Activated T-cell treated with anti-CD3 and anti-CD28 coated beads, Interleukin-2, amount 50 U/mL, for 24 hours (primary cell): ENCODE measurements at regions not wholly inside any gene's neighbourhood (a gene's known extent, or its start where the extent isn't known, plus 50 kb on each side); places are given as distances from the start of the nearest gene placed in this dataset.

Source experiments
- DNase-seq: peaks from one replicate; pipeline ENCODE4 v3.0.0-alpha.2; 2020
- H3K27ac Mint-ChIP-seq: 2 replicates; pipeline ENCODE4 v1.8.0; 2020; ENCODE audit warnings: mild to moderate bottlenecking, mixed read lengths
- H3K27me3 Mint-ChIP-seq: 2 replicates; pipeline ENCODE4 v1.8.0; 2020; ENCODE audit warnings: mixed read lengths
- H3K36me3 Mint-ChIP-seq: 2 replicates; pipeline ENCODE4 v1.8.0; 2020; ENCODE audit warnings: low read depth, mixed read lengths
- H3K4me1 Mint-ChIP-seq: 2 replicates; pipeline ENCODE4 v1.8.0; 2020; ENCODE audit warnings: low read depth, mixed read lengths
- H3K4me3 Mint-ChIP-seq: 2 replicates; pipeline ENCODE4 v1.8.0; 2020; ENCODE audit warnings: mild to moderate bottlenecking, moderate library complexity, mixed read lengths
- H3K9me3 Mint-ChIP-seq: 2 replicates; pipeline ENCODE4 v1.8.0; 2020; ENCODE audit warnings: mixed read lengths

DNA sequence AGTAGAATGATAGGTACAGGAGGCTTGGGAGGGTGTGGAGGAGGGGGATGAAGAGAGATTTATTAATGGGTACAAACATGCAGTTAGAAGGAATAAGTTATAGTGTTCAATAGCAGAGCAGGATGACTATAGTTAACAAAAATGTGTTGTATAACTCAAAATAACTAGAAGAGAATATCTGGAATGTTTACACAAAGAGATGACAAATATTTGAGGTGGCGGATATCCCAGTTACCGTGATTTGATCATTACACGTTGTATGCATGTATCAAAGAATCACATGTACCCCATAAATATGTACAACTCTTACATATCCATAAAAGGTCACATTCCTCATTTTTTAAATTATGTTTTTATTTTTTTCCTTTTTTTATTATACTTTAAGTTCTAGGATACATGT lies 456.6 kb downstream of the MAGEB5 start:
- Mint-ChIP-seq H3K36me3 (no peaks in the 10 kb centered on the region), H3K27me3 (peaks cover 4% of the 10 kb centered on the region), H3K4me3 (no peak overlapping the region), H3K9me3 (no peaks in the 10 kb centered on the region), H3K27ac (no peak overlapping the region), H3K4me1 (no peaks in the 10 kb centered on the region)
- no peak for DNase-seq

DNA sequence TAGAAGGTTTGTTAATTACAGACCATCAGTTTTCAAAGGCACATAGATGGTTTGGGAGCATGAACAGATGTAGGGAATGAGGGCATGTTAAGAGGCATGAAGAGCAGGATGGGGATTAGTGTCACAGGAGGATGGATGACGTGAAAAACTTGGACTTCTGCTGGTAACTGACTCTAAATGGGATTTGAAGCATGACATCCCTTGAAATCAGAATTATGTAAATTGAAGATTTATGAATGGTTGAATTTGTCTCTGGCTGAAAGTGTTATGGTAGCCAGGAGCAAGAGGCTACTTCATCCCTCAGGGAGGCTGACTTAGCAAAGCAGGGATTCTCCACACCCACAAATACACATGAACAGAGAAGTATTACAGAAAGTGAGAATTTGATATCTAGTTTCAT lies 454.6 kb downstream of the MAGEB5 start:
- Mint-ChIP-seq H3K27me3 (peaks cover 4% of the 10 kb centered on the region), H3K4me1 (no peaks in the 10 kb centered on the region), H3K4me3 (no peak overlapping the region), H3K36me3 (no peaks in the 10 kb centered on the region), H3K27ac (no peak overlapping the region), H3K9me3 (no peaks in the 10 kb centered on the region)
- DNase-seq, result no peak

GRCh38 chrX:26664919-26665318 lies 448.9 kb downstream of the MAGEB5 start:
- H3K4me1 Mint-ChIP-seq, result no peaks in the 10 kb centered on the region
- no peaks in the 10 kb centered on the region for H3K36me3 Mint-ChIP-seq
- H3K27me3 Mint-ChIP-seq, result no peaks in the 10 kb centered on the region
- H3K27ac Mint-ChIP-seq, result no peak overlapping the region
- DNase-seq, result no peak
- no peaks in the 10 kb centered on the region for H3K9me3 Mint-ChIP-seq
- H3K4me3 Mint-ChIP-seq, result no peak overlapping the region

- no peak for DNase-seq
- H3K9me3 Mint-ChIP-seq, result peaks cover 8% of the 10 kb centered on the region
- H3K4me1 Mint-ChIP-seq, result no peaks in the 10 kb centered on the region
- no peaks in the 10 kb centered on the region for H3K36me3 Mint-ChIP-seq
- H3K27ac Mint-ChIP-seq, result no peak overlapping the region
- no peak overlapping the region for H3K4me3 Mint-ChIP-seq
- H3K27me3 Mint-ChIP-seq, result peaks cover 4% of the 10 kb centered on the region
Observed at GRCh38 chrX:26653050-26653449, 437.1 kb downstream of the MAGEB5 start.

DNA sequence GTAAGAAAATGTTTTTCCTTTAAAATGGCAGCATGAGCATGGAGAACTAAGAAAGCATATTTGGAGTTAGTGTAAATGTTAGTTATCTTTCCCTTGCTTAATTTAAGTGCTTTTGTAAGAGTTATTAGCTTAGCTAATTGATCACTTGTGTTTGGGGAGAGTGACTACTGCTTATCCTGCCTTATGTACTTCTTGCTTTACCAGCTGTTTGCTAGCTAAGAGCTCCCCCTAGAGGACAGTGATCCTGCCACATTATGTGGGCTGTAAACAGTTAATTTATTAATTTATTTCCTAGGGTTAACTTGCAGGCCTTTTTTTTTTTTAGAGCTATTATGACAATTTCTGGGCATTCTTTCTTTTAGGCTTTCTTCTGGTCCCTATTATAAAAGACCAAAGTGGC lies 435.8 kb downstream of the MAGEB5 start:
- no peaks in the 10 kb centered on the region for H3K36me3 Mint-ChIP-seq

GRCh38 chrX:26649534-26649933 lies 433.6 kb downstream of the MAGEB5 start:
- H3K36me3 Mint-ChIP-seq, result no peaks in the 10 kb centered on the region
- H3K27me3 Mint-ChIP-seq, result no peaks in the 10 kb centered on the region
- no peak for DNase-seq
- no peak overlapping the region for H3K27ac Mint-ChIP-seq
- no peaks in the 10 kb centered on the region for H3K4me1 Mint-ChIP-seq
- no peak overlapping the region for H3K4me3 Mint-ChIP-seq
- peaks cover 8% of the 10 kb centered on the region for H3K9me3 Mint-ChIP-seq

More for the DNA sequence above, 435.8 kb downstream of the MAGEB5 start:
- Mint-ChIP-seq H3K4me3 (no peak overlapping the region), H3K4me1 (no peaks in the 10 kb centered on the region), H3K9me3 (peaks cover 8% of the 10 kb centered on the region), H3K27ac (no peak overlapping the region), H3K27me3 (no peaks in the 10 kb centered on the region)
- no peak for DNase-seq

- Mint-ChIP-seq H3K9me3 (peaks cover 2% of the 10 kb centered on the region), H3K27ac (no peak overlapping the region), H3K36me3 (no peaks in the 10 kb centered on the region), H3K4me3 (no peak overlapping the region), H3K27me3 (peaks cover 13% of the 10 kb centered on the region), H3K4me1 (no peaks in the 10 kb centered on the region)
- no peak for DNase-seq
Observed at GRCh38 chrX:26631385-26631784, 415.4 kb downstream of the MAGEB5 start.

DNA sequence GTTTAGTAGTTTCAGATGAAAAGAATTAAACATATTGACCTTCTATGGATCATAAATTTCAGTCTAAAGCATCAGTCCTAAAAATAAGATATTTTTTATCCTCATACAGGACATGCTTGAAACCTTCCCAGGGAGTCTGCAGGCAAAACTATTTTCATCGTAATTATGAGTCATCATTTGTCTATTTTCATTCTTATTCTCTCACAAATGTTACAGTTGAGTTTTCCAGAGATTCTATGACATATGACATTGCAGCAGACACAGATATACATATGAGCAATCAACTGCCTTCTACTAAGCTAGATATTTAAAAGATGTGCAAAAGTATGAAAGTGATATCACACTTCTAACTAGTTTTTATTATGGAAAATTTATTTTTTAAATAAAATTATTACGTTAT lies 398.0 kb downstream of the MAGEB5 start:
- Mint-ChIP-seq H3K9me3 (no peaks in the 10 kb centered on the region), H3K27me3 (peaks cover 6% of the 10 kb centered on the region), H3K4me1 (no peaks in the 10 kb centered on the region), H3K36me3 (no peaks in the 10 kb centered on the region), H3K4me3 (no peak overlapping the region), H3K27ac (no peak overlapping the region)
- no peak for DNase-seq

DNA sequence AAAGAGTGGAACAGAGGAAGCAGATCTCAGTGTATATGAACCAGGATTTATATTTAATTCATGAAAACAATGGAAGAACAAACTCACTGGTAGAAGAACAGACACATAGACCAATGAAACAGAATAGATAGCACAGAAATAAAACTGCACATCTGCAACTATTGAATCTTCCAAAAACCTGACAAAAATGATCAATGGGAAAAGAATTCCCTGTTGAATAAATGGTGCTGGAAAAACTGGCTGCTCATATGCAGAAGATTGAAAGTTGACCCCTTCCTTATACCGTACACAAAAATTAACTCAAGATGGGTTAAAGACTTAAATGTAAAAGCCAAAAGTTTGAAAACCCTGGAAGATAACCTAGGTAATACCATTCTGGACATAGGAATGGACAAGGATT lies 391.0 kb downstream of the MAGEB5 start:
- Mint-ChIP-seq H3K27ac (no peak overlapping the region), H3K9me3 (no peaks in the 10 kb centered on the region), H3K36me3 (no peaks in the 10 kb centered on the region), H3K27me3 (peaks cover 14% of the 10 kb centered on the region), H3K4me3 (no peak overlapping the region), H3K4me1 (no peaks in the 10 kb centered on the region)
- no peak for DNase-seq

DNA sequence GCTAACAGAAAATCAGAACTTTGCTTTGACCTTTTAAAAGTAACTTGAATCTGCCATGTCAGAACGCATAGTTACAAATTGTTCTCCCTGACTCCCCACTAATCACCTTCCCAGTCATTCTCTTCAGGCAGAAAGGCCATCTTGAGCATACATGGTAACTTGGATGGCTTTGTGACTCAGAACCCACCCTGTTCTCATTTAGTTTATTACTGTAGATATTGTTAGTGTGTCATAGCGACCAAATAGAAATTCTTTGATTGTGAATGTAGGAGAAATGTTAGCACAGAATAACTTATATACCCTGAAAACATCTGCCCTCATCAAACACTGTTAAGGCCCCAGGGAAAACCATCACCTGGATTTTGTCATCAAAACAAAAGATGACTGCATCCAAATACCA lies 382.0 kb downstream of the MAGEB5 start:
- H3K4me1 Mint-ChIP-seq, result no peaks in the 10 kb centered on the region
- no peak overlapping the region for H3K4me3 Mint-ChIP-seq
- H3K36me3 Mint-ChIP-seq, result no peaks in the 10 kb centered on the region
- no peaks in the 10 kb centered on the region for H3K27me3 Mint-ChIP-seq
- DNase-seq, result no peak
- H3K27ac Mint-ChIP-seq, result no peak overlapping the region
- H3K9me3 Mint-ChIP-seq, result no peaks in the 10 kb centered on the region

DNA sequence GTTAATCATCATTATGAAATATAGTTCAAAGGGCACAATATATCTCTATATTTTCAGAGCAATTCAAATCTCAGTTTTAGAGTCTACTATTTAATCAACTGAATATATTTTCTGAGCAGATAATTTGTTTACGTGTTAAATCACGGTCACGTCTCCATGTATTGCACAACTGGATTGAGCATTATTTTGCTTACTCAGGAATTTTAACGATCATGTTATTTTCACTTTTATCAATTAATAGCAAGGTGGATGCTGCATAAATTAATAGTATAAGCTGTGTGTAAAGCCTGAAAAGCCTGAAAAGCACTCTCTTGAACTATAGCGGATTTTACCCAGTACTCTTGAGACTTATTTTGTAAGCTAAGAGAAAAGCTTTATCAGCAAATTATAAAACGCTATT lies 374.9 kb downstream of the MAGEB5 start:
- H3K27me3 Mint-ChIP-seq, result no peaks in the 10 kb centered on the region
- H3K36me3 Mint-ChIP-seq, result no peaks in the 10 kb centered on the region
- no peaks in the 10 kb centered on the region for H3K9me3 Mint-ChIP-seq
- no peak for DNase-seq
- no peaks in the 10 kb centered on the region for H3K4me1 Mint-ChIP-seq
- H3K27ac Mint-ChIP-seq, result no peak overlapping the region
- no peak overlapping the region for H3K4me3 Mint-ChIP-seq

GRCh38 chrX:26586570-26586969 lies 370.6 kb downstream of the MAGEB5 start:
- no peak overlapping the region for H3K4me3 Mint-ChIP-seq
- DNase-seq, result no peak
- no peaks in the 10 kb centered on the region for H3K4me1 Mint-ChIP-seq
- no peak overlapping the region for H3K27ac Mint-ChIP-seq
- no peaks in the 10 kb centered on the region for H3K9me3 Mint-ChIP-seq
- H3K27me3 Mint-ChIP-seq, result peaks cover 4% of the 10 kb centered on the region
- no peaks in the 10 kb centered on the region for H3K36me3 Mint-ChIP-seq

DNA sequence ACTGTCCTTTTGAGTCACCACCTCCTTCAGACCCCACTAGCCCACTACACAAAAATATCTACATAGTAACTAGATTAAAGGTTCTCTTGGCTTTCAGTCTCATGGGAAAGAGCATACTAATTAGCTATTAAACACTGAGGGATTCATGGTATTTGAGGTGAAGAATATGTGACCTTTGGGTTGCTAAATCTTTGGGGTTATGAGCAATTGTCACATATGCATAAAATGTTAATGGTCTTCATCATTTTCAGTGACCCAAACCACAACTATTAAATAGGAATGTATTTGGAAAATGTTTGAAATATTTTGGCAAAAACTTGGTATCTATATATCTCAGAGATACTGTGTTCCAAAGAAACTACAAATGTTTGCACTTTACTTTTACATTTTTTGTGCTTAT lies 365.1 kb downstream of the MAGEB5 start:
- no peaks in the 10 kb centered on the region for H3K4me1 Mint-ChIP-seq
- no peak for DNase-seq

DNA sequence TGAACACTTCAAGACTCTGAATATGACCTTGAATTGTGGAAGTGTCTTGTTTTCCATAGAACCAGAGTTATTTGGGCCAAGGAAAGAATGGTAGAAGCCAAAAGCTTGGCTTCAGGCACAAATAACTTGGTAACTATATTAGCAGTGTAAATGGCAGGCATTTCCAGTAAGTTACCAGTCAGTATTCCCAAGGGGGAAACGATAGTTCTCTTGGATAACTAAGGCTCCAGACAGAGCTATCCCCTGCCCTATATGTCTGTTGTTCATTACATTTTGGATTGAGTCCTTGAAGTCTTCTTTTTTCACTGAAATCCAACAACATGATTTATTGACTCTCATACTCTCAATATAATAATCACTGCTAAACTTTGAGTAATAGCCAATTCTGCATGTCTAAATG lies 364.1 kb downstream of the MAGEB5 start:
- DNase-seq, result no peak
- no peaks in the 10 kb centered on the region for H3K36me3 Mint-ChIP-seq
- H3K27me3 Mint-ChIP-seq, result peaks cover 3% of the 10 kb centered on the region
- no peaks in the 10 kb centered on the region for H3K9me3 Mint-ChIP-seq
- no peak overlapping the region for H3K4me3 Mint-ChIP-seq
- H3K4me1 Mint-ChIP-seq, result no peaks in the 10 kb centered on the region
- no peak overlapping the region for H3K27ac Mint-ChIP-seq

More for the DNA sequence above, 365.1 kb downstream of the MAGEB5 start:
- H3K27me3 Mint-ChIP-seq, result peaks cover 7% of the 10 kb centered on the region
- H3K4me3 Mint-ChIP-seq, result no peak overlapping the region
- H3K9me3 Mint-ChIP-seq, result no peaks in the 10 kb centered on the region
- H3K27ac Mint-ChIP-seq, result no peak overlapping the region
- no peaks in the 10 kb centered on the region for H3K36me3 Mint-ChIP-seq

DNA sequence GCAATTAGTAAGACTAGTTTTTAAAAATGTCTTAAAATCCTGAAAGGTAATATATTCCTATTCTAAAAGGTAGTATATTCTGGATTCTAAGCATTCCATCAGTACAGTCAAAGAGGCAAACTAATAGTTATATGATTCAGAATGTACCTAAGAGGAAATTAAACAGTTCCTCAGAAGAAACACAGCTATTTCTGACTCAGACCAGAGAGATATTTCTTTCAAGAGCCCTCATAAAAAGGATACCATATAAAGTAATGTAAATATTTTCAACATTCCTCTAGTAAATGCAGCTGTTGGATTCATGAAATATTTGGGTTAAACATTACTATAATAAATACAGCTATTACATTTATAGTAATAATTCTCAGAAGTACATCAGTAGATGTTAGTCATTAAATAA lies 358.3 kb downstream of the MAGEB5 start:
- H3K9me3 Mint-ChIP-seq, result no peaks in the 10 kb centered on the region
- H3K36me3 Mint-ChIP-seq, result no peaks in the 10 kb centered on the region
- H3K27me3 Mint-ChIP-seq, result peaks cover 3% of the 10 kb centered on the region
- DNase-seq, result no peak
- H3K27ac Mint-ChIP-seq, result no peak overlapping the region
- H3K4me1 Mint-ChIP-seq, result no peaks in the 10 kb centered on the region
- no peak overlapping the region for H3K4me3 Mint-ChIP-seq

GRCh38 chrX:26562156-26562555 lies 346.2 kb downstream of the MAGEB5 start:
- Mint-ChIP-seq H3K36me3 (no peaks in the 10 kb centered on the region), H3K9me3 (no peaks in the 10 kb centered on the region), H3K27ac (no peak overlapping the region), H3K4me1 (no peaks in the 10 kb centered on the region), H3K27me3 (peaks cover 5% of the 10 kb centered on the region), H3K4me3 (no peak overlapping the region)
- DNase-seq, result no peak
